Neural cell (in vitro differentiated cells): ENCODE measurements at regions not wholly inside any gene's neighbourhood (a gene's known extent, or its start where the extent isn't known, plus 50 kb on each side); places are given as distances from the start of the nearest gene placed in this dataset.

ENCODE experiments used
- H2AFZ ChIP-seq: fragments of 200-600, 300-800 bp; sonication (generic), shearing (Covaris generic); 2 replicates; pipeline ENCODE4 v1.6.0; 2014; ENCODE audit warnings: low read depth, mild to moderate bottlenecking, antibody characterized with exemption, low read length, moderate library complexity
- H3F3A ChIP-seq: fragments of 200-600 bp; shearing (Covaris generic); 2 replicates; pipeline ENCODE4 v1.6.1; 2016; ENCODE audit warnings: mild to moderate bottlenecking, moderate library complexity, mixed read lengths, antibody characterized with exemption, low read length; ENCODE audit not compliant: insufficient read depth, poor library complexity, severe bottlenecking
- H3K27ac ChIP-seq: fragments of 200-600, 300-800 bp; sonication (generic), shearing (Covaris generic); 2 replicates; pipeline ENCODE4 v1.5.1; 2014; ENCODE audit warnings: mild to moderate bottlenecking, low read length, moderate library complexity
- H3K27me3 ChIP-seq: fragments of 300-800, 200-600 bp; sonication (generic), shearing (Covaris generic); 2 replicates; pipeline ENCODE4 v1.6.0; 2014; ENCODE audit warnings: mild to moderate bottlenecking, low read depth, low read length, moderate library complexity; ENCODE audit not compliant: insufficient read depth
- H3K36me3 ChIP-seq: fragments of 300-800, 200-600 bp; sonication (generic), shearing (Covaris generic); 2 replicates; pipeline ENCODE4 v1.5.1; 2014; ENCODE audit warnings: mild to moderate bottlenecking, antibody characterized with exemption, low read length, moderate library complexity; ENCODE audit not compliant: insufficient read depth
- H3K4me2 ChIP-seq: fragments of 300-800, 200-600 bp; sonication (generic), shearing (Covaris generic); 2 replicates; pipeline ENCODE4 v1.6.0; 2014; ENCODE audit warnings: mild to moderate bottlenecking, low read length
- H3K4me3 ChIP-seq: fragments of 300-800, 200-600 bp; sonication (generic), shearing (Covaris generic); 2 replicates; pipeline ENCODE4 v1.5.1; 2014; ENCODE audit warnings: mild to moderate bottlenecking, low read length, moderate library complexity
- H3K79me2 ChIP-seq: fragments of 200-600 bp; shearing (Covaris generic); replicated peaks from 2 replicates; pipeline ENCODE4 v1.6.0; 2014; ENCODE audit warnings: mild to moderate bottlenecking, low read length, moderate library complexity; ENCODE audit not compliant: insufficient read depth
- H3K9ac ChIP-seq: fragments of 300-800, 200-600 bp; sonication (generic), shearing (Covaris generic); 2 replicates; pipeline ENCODE4 v1.6.1; 2016; ENCODE audit warnings: mild to moderate bottlenecking, low read length, mixed read lengths
- H3K9me2 ChIP-seq: fragments of 200-600 bp; shearing (Covaris generic); 2 replicates; pipeline ENCODE4 v1.6.1; 2016; ENCODE audit warnings: mild to moderate bottlenecking, low read length, mixed read lengths; ENCODE audit not compliant: insufficient read depth
- H3K9me3 ChIP-seq: fragments of 200-600, 300-800 bp; sonication (generic), shearing (Covaris generic); 2 replicates; pipeline ENCODE4 v1.6.1; 2016; ENCODE audit warnings: mild to moderate bottlenecking, mixed run types, low read length, moderate library complexity, mixed read lengths
- H4K20me1 ChIP-seq: fragments of 200-600 bp; shearing (Covaris generic); 2 replicates; pipeline ENCODE4 v1.6.1; 2016; ENCODE audit warnings: mild to moderate bottlenecking, mixed run types; ENCODE audit not compliant: insufficient read depth
- CTCF ChIP-seq: fragments of 450-650 bp; IDR thresholded peaks from 2 replicates; pipeline ENCODE4 v1.5.1; 2014; ENCODE audit warnings: antibody characterized with exemption, mild to moderate bottlenecking, moderate library complexity; ENCODE audit not compliant: poor library complexity, severe bottlenecking
- EP300 ChIP-seq: fragments of 450-650 bp; conservative IDR thresholded peaks from 2 replicates; pipeline ENCODE4 v1.6.1; 2014; ENCODE audit warnings: antibody characterized with exemption, mild to moderate bottlenecking, moderate library complexity; ENCODE audit not compliant: poor library complexity, severe bottlenecking
- EZH2 ChIP-seq: fragments of 200-600, 300-800 bp; shearing (Covaris generic), sonication (generic); IDR thresholded peaks from 2 replicates; pipeline ENCODE4 v1.6.1; 2014; ENCODE audit warnings: antibody characterized with exemption, low read length, borderline replicate concordance, mild to moderate bottlenecking; ENCODE audit not compliant: insufficient read depth, poor library complexity, severe bottlenecking
- MXI1 ChIP-seq: fragments of 450-650 bp; conservative IDR thresholded peaks from 2 replicates; pipeline ENCODE4 v1.6.1; 2014; ENCODE audit warnings: antibody characterized with exemption, mild to moderate bottlenecking; ENCODE audit not compliant: poor library complexity, severe bottlenecking
- POLR2AphosphoS5 ChIP-seq: IDR thresholded peaks from 2 replicates; pipeline ENCODE4 v1.6.1; 2012
- RAD21 ChIP-seq: fragments of 450-650 bp; conservative IDR thresholded peaks from 2 replicates; pipeline ENCODE4 v1.6.1; 2014; ENCODE audit warnings: antibody characterized with exemption, mild to moderate bottlenecking, moderate library complexity
- SMC3 ChIP-seq: fragments of 450-650 bp; conservative IDR thresholded peaks from 2 replicates; pipeline ENCODE4 v1.6.1; 2014; ENCODE audit warnings: antibody characterized with exemption, mild to moderate bottlenecking, moderate library complexity; ENCODE audit not compliant: poor library complexity
- TAF1 ChIP-seq: IDR thresholded peaks from 2 replicates; pipeline ENCODE4 v1.6.1; 2012; ENCODE audit warnings: low read depth
- TF ChIP-seq, protein P1 (sequence below): IDR thresholded peaks from 2 replicates; pipeline ENCODE4 v1.6.1; 2012; ENCODE audit warnings: borderline replicate concordance

GRCh38 chr11:45483416-45483815 is 182.0 kb downstream of the CHST1 start:
- no peak overlapping the region for H2AFZ ChIP-seq
- H3K9ac ChIP-seq = no peak overlapping the region
- no peaks in the 10 kb centered on the region for H3K79me2 ChIP-seq
- H3K9me2 ChIP-seq = no peaks in the 10 kb centered on the region
- no peak overlapping the region for H3K4me3 ChIP-seq
- no peaks in the 10 kb centered on the region for H3F3A ChIP-seq
- H3K36me3 ChIP-seq = no peaks in the 10 kb centered on the region
- TF ChIP-seq MXI1 (no peak), EP300 (no peak), TAF1 (no peak), SMC3 (no peak), EZH2 (no peak), CTCF (no peak), RAD21 (no peak), POLR2AphosphoS5 (no peak)
- TF ChIP-seq, protein P1, sequence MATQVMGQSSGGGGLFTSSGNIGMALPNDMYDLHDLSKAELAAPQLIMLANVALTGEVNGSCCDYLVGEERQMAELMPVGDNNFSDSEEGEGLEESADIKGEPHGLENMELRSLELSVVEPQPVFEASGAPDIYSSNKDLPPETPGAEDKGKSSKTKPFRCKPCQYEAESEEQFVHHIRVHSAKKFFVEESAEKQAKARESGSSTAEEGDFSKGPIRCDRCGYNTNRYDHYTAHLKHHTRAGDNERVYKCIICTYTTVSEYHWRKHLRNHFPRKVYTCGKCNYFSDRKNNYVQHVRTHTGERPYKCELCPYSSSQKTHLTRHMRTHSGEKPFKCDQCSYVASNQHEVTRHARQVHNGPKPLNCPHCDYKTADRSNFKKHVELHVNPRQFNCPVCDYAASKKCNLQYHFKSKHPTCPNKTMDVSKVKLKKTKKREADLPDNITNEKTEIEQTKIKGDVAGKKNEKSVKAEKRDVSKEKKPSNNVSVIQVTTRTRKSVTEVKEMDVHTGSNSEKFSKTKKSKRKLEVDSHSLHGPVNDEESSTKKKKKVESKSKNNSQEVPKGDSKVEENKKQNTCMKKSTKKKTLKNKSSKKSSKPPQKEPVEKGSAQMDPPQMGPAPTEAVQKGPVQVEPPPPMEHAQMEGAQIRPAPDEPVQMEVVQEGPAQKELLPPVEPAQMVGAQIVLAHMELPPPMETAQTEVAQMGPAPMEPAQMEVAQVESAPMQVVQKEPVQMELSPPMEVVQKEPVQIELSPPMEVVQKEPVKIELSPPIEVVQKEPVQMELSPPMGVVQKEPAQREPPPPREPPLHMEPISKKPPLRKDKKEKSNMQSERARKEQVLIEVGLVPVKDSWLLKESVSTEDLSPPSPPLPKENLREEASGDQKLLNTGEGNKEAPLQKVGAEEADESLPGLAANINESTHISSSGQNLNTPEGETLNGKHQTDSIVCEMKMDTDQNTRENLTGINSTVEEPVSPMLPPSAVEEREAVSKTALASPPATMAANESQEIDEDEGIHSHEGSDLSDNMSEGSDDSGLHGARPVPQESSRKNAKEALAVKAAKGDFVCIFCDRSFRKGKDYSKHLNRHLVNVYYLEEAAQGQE = no peak
- H4K20me1 ChIP-seq = no peaks in the 10 kb centered on the region
- no peak overlapping the region for H3K4me2 ChIP-seq
- H3K9me3 ChIP-seq = no peaks in the 10 kb centered on the region
- no peaks in the 10 kb centered on the region for H3K27me3 ChIP-seq
- no peak overlapping the region for H3K27ac ChIP-seq

- Histone ChIP-seq H3K36me3 (no peaks in the 10 kb centered on the region), H3K27me3 (no peaks in the 10 kb centered on the region), H3K79me2 (no peaks in the 10 kb centered on the region), H3F3A (no peaks in the 10 kb centered on the region), H3K4me2 (no peak overlapping the region), H4K20me1 (no peaks in the 10 kb centered on the region), H3K27ac (no peak overlapping the region), H3K4me3 (no peak overlapping the region), H2AFZ (no peak overlapping the region), H3K9me3 (no peaks in the 10 kb centered on the region), H3K9ac (no peak overlapping the region), H3K9me2 (no peaks in the 10 kb centered on the region)
- TF ChIP-seq RAD21 (no peak), EZH2 (no peak), TAF1 (no peak), EP300 (no peak), MXI1 (no peak), SMC3 (no peak), POLR2AphosphoS5 (no peak), CTCF (no peak)
- TF ChIP-seq, protein P1 = no peak
Measured at GRCh38 chr11:45482331-45482730, 183.1 kb downstream of the CHST1 start.
